GM21723 (cell line): ENCODE measurements at regions not wholly inside any gene's neighbourhood (a gene's known extent, or its start where the extent isn't known, plus 50 kb on each side); places are given as distances from the start of the nearest gene placed in this dataset.

ENCODE experiments used
- ATAC-seq: cut with Tn5 transposase; IDR thresholded peaks from one replicate; pipeline ENCODE4 v1.9.1; 2021; ENCODE audit warnings: mild to moderate bottlenecking, moderate library complexity; ENCODE audit not compliant: unreplicated experiment

DNA sequence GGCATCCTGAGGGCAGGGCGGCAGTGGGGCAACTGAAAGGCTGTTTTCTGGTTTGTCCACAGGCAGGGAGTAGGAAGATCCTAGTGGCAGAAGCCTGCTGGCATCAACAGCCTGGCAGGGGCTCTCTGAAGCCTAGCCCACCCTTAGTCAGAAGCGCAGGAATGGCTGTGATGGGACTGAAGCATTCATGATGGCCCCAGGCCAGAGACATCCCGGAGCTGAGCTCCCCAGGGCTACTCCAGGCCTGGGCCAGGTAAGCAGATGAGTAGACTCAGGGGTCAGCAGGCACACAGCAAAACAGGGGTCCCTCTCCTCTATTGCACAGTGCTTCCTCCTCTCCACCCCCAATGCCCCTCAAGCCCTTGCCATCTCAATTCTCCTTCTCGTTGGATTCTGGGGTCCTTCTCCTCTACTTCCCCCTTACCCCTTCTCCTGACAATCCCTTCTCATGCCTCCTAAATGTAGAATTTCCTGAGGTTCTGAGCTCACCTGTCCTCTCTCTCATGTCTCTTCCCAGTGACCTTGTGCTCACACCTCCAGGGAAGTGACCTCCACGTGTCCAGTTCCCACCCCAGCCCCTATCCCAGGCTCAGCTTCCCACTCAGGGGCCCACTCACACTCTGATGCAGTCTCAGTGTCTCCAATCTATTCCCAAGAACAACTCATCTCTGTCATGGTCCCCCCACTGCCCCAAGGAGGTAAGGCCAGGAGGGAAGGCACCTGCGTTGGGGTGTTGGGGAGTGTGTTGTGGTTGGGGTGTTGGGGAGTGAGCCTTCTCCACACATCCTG, 158.7 kb upstream of the ZNF507 start:
- ATAC-seq = no peak

DNA sequence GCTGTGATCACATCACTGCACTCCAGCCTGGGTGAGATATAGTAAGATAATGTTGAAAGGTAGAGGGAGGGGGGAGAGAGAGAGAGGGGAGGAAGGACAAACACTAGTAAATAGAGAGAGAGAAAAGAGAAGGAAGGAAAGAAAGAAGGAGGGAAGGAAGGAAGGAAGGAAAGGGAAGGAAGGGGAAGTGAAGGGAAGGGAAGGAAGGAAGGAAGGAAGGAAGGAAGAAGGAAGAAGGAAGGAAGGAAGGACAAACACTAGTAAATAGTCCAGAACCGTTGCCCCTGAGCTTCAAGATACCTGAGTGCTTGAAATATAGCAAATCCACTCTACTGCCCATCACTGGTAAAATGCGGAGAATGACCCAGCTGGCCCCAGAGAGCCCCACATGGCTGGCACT, 156.5 kb upstream of the ZNF507 start:
- ATAC-seq = no peak

DNA sequence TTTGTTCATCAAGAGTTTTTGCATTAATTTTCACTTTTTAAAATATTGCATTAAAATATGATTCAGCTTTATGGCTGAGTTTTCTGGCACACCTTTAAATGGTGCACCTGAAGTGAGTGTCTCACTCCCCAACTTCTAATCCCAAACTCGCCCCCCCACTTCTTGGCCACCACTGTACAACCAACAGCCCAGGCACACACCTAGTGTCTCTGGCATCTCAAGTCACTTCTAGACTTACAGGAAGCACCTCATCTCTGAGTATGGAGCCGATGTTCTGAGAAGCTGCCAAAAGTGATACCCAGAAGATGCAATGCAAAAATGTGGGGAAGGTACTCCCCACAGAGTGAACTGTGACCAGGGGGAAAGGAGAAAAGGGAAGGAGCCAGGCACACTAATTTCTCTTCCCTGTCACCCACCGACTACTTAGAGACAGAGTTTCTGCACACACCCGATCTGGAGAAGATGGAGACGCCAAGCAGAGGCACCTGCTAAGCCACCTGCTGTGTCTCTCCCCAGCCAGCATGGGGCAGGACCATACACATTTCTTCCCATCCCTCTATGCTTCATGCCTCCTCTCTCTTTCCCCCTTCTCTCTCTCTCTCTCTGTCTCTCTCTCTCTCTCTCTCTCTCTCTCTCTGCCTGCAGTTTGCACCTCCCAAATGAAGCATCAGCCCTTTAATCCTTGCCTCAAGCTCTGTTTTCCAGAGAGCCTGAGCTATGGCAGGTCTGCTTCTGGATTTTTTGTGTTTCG, 155.3 kb upstream of the ZNF507 start:
- no peak for ATAC-seq

DNA sequence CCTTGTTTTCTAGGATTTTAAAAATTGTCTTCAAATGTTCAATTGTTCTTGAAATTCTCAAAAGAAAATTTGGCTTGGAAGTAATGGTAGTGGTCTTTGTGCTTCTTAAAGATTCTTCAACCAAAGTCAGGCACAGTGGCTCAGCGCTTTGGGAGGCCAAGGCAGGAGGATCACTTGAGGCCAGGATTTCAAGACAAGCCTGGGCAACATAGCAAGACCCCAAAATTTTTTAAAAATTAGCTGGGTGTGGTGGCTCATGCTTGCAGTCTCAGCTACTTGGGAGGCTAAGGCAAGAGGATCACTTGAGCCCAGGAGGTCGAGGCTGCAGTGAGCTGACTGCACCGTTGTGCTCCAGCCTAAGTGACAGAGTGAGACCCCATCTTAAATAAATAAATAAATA, 153.5 kb upstream of the ZNF507 start:
- ATAC-seq = no peak

DNA sequence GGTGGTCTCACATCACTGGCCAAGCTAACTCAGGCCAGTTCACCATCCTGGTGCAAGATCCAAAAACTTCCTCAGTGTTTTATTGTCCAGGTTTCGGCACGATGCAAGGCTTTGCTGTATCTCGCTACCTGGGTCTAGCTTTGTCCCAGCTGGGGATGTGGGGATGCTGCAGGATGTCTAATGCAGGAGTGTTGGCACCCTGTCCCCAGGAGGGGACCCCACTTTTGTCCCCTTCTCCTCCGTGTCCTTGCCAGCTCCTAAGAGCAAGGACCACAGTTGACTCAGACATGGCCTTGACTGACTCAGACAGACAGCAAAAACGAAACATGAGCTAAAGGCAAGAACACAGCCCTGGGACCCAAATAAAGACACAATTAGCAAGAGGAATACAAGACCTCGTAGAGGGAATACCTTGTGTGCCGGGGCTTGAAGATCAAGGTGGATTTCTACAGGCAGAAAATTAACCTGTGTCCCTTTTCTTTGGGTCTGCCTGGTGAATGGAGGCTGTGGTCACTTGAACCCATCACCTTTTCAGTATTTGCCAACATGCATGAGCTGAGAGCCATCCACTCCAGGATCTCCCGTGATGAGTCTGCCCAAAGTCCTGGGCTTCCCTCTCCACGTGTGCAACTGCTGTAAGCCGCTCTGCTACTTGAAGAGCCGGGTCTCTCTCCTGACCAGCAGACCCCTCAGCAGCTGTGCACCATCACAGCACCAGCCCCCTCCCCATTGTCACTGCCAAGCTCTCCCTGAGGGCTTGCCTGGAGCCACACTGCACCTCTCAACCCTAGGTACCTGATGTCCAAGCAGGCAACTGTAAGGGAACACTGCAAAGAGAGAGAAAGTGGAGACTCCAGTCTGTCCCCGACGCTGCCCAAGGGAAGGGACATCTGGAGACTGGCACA, 149.5 kb upstream of the ZNF507 start:
- ATAC-seq = no peak

DNA sequence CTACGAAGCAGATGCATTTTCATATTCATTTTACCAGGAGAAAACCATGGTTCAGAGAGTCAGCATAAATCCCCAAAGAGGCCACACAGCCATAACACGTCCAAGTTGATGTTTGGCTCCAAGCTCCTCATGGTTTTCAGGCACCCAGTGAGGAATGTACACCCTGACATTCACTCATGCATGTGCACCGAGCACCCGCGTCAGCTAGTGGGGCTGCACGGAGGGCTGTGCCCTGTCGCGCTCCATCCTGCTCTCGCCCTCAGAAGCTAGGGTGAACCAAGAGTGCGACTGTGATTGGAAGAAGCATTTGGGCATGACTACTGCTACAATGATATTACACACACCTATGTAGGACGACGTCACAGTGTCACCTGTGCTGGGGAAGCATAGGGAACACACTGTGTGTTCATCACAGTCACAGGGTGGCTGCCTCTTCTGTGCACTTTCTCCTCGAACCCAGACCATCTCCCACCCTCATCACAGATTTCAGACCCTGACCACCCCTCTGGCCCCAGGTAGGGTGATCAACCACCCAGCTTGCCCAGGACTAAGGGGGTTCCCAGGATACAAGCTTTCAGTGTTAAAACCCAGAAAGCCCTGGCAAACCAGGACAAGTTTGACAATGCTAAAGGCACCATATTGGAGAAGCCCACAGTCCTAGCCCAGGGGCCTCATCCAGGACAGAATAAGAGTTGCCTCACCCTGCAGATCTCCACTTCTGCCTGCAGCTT, 148.6 kb upstream of the ZNF507 start:
- ATAC-seq = no peak

DNA sequence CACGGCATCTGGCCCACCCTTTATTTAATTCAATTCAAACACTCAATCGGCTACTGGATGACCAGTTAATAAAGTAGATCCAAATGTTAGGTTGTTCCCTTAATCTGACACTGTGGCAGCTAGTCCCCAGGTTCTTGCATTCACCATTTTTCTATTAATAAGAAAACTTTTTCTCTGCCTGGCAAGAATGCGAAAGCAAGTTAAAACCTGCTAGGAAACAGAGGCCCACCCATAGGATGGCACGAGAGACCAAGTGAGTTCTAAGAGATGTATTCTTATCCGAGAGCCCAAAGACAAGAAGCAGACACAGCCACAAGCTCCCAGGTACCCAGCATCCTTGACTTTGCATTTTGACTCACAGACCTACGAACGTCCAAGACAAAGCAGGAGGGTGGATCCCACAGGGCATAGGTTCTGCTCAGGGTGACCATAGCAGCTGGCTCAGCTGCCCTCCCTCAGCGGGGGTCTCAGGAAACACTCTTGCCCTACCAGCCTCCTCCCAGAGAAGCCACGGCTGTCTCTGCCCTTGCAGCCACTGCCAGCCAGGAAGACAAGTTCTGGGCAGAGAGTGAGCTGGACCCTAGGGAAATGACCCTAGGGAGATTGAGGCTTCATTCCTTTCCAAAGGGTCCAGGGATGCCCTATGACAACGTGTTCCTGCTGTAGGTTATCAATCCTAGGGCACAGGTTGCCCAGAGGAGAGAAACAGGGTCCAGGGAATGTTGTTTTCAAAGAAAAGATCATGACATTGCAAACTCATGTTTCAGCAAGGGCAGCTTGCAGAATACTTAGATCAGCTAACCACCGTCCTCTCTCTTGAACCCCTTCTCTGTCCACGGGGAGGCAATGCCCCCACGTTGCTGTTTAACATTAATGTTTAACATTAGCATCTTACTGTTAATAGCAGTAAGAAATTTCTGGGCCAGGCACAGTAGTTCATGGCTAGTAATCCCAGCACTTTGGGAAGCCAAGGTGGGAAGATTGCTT, 147.2 kb upstream of the ZNF507 start:
- ATAC-seq = no peak

DNA sequence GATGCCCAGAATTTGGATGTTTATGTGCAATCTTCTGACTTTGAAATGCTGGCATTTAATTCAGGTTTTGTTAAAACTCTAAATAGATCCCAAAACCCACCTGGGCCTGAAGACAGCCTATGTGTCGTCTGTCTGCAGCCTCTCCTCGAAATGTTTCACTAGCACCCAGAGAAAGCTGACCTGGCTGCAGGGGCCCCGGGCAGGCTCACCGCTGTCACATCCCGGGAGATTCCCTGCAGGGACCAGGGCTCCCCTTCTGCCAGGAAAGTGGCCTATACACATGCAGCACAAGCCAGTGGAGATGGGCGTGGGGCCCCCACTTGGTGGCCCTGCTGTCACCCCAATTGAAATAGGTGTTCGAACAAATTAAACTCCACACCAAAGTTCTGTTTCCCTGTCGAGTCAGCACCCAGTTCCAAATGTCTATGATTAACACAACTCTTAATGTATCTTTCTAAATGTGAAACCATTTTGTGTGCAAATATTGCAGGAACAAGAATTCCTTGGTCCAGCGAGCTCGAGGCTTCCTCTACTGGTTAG, 145.8 kb upstream of the ZNF507 start:
- ATAC-seq = no peak

DNA sequence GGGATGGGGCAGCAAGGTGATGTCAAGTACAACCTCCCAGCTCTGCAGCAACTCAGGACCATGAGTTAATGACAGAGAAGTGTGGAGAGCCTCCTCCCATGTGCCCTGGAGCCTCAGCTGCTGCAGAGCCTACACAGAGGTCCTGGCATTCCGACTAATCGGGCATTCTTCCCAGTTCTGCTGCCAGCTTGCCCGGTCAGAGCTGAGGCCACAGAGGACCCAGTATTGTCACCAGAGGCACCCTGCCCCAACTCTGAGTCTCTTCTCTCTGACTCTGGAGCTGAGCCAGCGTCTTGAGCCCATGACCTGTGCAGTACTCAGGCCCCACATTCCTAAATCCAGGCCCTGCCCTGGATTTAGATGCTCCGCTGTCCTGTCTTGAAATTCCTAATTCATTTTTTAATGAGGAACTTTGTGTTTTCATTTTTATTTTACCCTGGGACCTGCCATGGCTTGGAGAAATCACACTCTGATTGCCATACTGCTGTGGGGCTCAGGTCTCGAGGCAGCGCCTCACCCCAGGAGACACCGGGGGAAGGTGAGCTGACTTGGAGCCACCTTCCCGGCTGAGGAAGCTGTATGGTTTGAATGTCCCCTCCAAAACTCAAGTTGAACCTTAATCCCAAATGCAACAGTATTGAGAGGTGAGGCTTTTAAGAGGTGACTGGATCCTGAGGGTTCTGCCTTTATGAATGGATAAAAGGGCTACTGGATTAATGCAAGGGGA, 144.9 kb upstream of the ZNF507 start:
- ATAC-seq = no peak

DNA sequence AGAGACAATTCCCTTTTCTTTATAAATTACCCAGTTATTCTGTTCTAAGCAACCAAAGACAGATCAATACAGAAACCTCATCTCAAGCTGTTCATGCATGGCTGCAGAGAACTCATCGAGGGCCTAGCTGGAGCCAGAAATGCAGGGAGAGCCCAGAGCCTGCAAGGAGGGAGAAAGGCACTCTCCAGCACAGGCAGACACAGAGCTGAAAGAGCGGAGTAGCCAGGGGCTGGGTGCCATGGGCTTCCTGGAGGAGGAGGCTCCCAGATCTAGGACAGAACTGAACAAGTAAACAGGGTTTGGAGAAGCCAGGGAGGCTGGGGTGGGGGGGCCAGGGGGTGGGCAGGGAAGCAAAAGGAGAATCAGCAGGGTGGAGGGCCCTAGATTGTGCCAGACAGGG, 144.2 kb upstream of the ZNF507 start:
- ATAC-seq = no peak

DNA sequence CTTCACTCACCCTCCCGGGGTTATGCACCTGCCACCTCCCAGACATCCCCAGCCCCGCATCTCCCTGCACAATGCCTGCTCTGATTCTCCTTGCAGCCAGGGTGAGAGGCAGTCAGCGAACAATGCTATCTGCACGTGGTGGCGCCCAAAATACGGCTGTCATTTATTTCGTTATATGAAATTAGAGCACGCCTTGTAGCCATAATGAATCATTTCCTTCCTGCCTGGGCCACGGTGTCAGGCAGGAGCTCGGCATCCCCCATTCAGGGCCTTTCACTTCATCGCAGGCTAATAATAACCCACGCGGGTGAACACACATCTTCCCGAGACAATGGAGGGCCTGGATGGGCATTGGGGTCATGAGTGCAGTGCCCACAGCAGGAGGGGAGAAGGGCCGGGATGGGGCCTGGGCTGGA, 143.8 kb upstream of the ZNF507 start:
- no peak for ATAC-seq

DNA sequence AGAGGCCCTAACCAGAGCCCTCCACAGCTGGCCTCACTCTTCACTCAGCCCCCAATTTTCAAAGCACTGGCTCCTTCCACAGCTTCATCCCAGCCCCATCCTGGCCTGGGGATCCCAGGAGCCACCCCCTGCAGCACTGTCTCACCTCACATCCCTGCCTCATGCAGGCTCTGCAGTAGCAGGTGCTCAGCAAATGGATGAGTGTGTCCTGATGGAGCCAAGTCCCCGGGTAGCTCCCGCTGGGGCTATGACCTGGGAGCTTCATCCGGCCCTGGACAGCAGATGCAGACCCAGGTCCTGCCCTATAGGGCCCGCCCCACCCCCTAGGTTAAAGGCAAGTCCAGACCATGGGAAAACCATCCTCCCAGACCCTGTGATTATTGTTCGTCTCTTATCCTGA, 143.2 kb upstream of the ZNF507 start:
- ATAC-seq = no peak

DNA sequence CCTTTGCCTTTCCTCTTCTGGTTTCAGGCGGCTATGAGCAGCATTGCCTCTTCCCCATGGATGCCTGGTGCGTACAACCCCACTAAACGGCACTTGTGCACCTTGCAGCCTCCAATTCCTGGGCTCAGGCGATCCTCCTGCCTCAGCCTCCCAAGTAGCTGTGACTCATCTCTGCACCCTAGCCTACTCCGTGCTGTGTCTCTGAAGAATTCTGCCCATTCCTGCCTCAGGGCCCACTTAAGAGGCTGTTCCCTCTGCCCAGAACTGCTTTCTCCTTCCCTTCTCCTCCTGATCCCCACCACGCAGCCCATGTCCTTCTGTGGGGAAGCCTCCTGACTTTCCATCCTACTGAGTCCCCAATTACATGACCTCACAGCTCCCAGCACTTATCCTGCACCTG, 142.2 kb upstream of the ZNF507 start:
- ATAC-seq = no peak

DNA sequence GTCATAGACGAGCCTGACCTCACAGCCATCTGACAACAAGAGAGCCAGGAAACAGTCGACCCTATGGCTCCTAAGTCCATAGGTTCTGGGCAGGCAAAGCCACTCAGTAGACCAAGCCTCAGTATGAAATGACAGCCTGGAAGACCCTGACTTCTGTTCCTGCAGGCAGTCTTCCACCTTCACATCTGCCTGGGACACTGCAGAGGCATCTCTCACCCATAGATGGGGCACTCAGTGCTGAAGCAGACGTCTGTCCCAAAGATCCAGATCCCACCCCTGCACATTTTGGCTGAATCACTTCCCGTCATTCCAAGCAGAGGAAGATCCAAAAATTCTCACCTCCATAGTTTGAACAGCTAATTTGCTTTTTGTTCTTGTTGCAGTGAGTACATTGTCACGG, 139.3 kb upstream of the ZNF507 start:
- ATAC-seq = no peak

DNA sequence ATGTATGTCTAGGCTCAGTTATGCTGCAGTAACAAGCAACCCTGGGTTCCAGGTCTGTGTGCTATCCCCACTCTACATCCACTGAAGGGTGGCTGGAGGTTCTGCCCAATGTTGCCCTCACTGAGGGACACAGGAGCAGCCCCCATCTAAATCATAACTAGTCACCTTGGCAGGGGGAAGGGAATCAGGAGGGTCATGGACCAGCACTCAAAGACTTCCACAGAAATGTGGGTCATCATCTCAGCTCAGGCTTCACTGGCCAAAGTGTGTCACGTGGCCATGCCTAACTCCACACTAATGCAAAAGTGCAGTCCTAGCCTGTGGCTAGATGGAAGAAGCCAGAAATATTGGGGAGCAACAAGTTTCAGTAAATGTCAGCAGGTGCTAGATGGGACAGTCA, 137.3 kb upstream of the ZNF507 start:
- no peak for ATAC-seq

DNA sequence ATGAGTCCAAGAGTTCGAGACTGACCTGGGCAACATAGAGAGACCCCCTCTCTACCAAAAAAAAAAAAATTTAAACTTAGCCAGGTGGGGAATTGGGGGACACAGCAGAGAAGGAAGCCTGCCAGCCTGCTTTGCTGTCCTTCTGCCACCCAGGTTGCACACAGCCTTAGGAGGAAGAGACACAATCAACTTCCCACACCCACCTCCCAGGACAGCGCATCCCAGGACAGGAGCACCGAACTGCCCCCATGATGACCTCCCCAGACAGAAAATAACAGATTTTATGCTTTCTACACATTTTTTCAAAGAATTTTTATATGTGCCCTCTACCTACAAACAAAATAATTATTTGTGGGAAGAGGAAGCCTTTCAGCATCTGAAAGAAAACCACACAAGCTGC, 126.0 kb upstream of the ZNF507 start:
- ATAC-seq = no peak

DNA sequence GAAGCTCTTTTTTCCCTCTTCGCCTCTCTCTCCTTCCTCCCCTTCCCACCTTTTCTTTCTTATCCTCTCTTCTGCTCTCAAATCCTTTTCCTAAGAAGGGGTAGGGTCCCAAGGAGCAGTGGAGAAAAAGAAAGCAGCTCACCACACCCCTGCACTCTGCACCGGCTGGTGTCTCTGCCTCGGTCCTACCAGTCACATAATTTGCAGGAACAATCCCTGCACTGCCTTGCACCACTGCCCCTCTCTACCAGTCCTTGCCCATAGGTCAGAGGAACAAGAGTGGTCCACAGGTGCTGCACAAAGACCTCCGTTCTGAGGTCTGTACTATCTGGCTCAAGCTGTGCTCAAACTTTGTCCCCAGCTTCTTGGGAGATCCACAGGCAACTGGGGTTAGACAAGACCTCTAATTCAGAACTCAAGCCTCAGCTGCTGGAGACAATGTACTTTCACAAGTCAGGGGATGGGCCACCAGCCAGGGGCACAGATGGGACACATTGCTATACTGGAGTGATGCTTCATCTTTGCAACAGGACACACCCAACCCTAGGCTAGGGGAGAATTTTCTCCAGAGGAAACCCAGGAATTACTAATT, 125.4 kb upstream of the ZNF507 start:
- ATAC-seq = no peak

DNA sequence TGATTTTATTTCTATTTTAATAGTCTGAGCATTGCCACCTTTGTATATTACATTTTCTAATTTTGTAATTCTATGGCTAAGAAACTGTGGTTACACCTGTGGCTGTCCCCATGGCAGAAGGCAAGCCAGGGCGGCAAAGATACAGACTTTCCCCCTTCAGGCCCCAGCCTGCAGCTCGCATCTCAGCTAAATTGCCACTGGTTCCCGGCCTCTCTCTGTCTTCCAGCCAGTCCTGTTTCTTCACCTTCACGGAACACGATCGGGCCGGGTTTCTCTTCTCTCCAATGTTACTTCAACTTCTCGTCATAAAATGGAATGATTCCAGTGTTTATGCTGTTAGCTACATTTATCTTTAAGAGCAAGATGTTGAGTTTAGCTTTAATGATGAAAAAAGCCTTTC, 124.5 kb upstream of the ZNF507 start:
- no peak for ATAC-seq
